Endothelial cell of umbilical vein (primary cell): ENCODE measurements at regions not wholly inside any gene's neighbourhood (a gene's known extent, or its start where the extent isn't known, plus 50 kb on each side); places are given as distances from the start of the nearest gene placed in this dataset.

Experiments used
- BruUV-seq: library from RNA; stranded (reverse); fragments of 400-500 nt; replicated peaks from 2 replicates; lab custom pipeline; 2021; lab: Mats Ljungman, UMichigan
- CTCF ChIA-PET: fragments of 300-600, 350-600 bp; sonication (Branson Sonifier 250); formaldehyde crosslinking; loops from one replicate; lab custom pipeline; 2021; ENCODE audit warnings: antibody characterized with exemption, inconsistent platforms; lab: Charles Lee
- POLR2A ChIA-PET: fragments of 300-600, 350-600 bp; sonication (Branson Sonifier 250); formaldehyde crosslinking; loops from one replicate; lab custom pipeline; 2021; ENCODE audit warnings: antibody characterized with exemption, inconsistent platforms; lab: Charles Lee
- DNase-seq: peaks from one replicate; pipeline ENCODE4 v3.0.0-alpha.2; 2011; ENCODE audit warnings: low read depth, low spot score
- FAIRE-seq: peaks from 2 replicates; lab custom pipeline; 2011; peaks lifted over from hg19 to GRCh38; lab: Jason Lieb, UNC
- H2AFZ ChIP-seq: 2 replicates; pipeline ENCODE4 v1.6.0; 2012; ENCODE audit warnings: low read depth, low read length, control low read depth, inconsistent platforms
- H3K27ac ChIP-seq: 2 replicates; pipeline ENCODE4 v1.5.1; 2011; ENCODE audit warnings: low read depth, mild to moderate bottlenecking, control low read depth, low read length, moderate library complexity; ENCODE audit not compliant: insufficient read depth
- H3K27me3 ChIP-seq, 2 experiments: 2 replicates each; pipeline versions ENCODE4 v1.6.0 to v1.6.1; 2011; ENCODE audit warnings: low read length in 2 of 2, mixed read lengths in 1 of 2; ENCODE audit not compliant: control insufficient read depth in 2 of 2, insufficient read depth in 2 of 2
- H3K36me3 ChIP-seq, 2 experiments: 2 replicates in 1 of 2; 3 replicates in 1 of 2; pipeline ENCODE4 v1.5.1; 2011; ENCODE audit warnings: low read length in 2 of 2, mild to moderate bottlenecking in 1 of 2, moderate library complexity in 1 of 2; ENCODE audit not compliant: control insufficient read depth in 2 of 2, insufficient read depth in 2 of 2; ENCODE audit errors: extremely low read depth in 1 of 2
- H3K4me1 ChIP-seq: 3 replicates; pipeline ENCODE4 v1.5.1; 2011; ENCODE audit warnings: mild to moderate bottlenecking, low read length; ENCODE audit not compliant: control insufficient read depth, insufficient read depth; ENCODE audit errors: extremely low read depth
- H3K4me2 ChIP-seq: 2 replicates; pipeline ENCODE4 v1.6.1; 2011; ENCODE audit warnings: low read length, control low read depth, mixed read lengths; ENCODE audit not compliant: insufficient read depth
- H3K4me3 ChIP-seq, 3 experiments: fragments of 200-600 bp in 1 of 3; sonication (generic), shearing (Covaris generic) in 1 of 3; replicated peaks in 1 of 3; 2 replicates each; pipeline ENCODE4 v1.5.1; 2011 to 2016; ENCODE audit warnings: control low read depth in 3 of 3, low read length in 3 of 3, mild to moderate bottlenecking in 2 of 3, inconsistent platforms in 1 of 3, low read depth in 1 of 3, moderate library complexity in 1 of 3; ENCODE audit not compliant: insufficient read depth in 1 of 3
- H3K79me2 ChIP-seq: 2 replicates; pipeline ENCODE4 v1.6.0; 2012; ENCODE audit warnings: low read length, inconsistent platforms; ENCODE audit not compliant: control insufficient read depth, insufficient read depth
- H3K9ac ChIP-seq: replicated peaks from 2 replicates; pipeline ENCODE3; 2011; ENCODE audit warnings: low read length, control low read depth; ENCODE audit not compliant: insufficient read depth; ENCODE audit errors: extremely low read depth
- H3K9me1 ChIP-seq: replicated peaks from 3 replicates; pipeline ENCODE4 v1.6.0; 2011; ENCODE audit warnings: mild to moderate bottlenecking, low read length; ENCODE audit not compliant: control insufficient read depth, insufficient read depth; ENCODE audit errors: extremely low read depth
- H3K9me3 ChIP-seq: replicated peaks from 2 replicates; pipeline ENCODE4 v1.5.1; 2012; ENCODE audit warnings: low read length, inconsistent platforms; ENCODE audit not compliant: control insufficient read depth, insufficient read depth
- H4K20me1 ChIP-seq: replicated peaks from 2 replicates; pipeline ENCODE3; 2011; ENCODE audit warnings: mild to moderate bottlenecking, low read length; ENCODE audit not compliant: control insufficient read depth, insufficient read depth; ENCODE audit errors: extremely low read depth
- EZH2 ChIP-seq: IDR thresholded peaks from 2 replicates; pipeline ENCODE4 v1.6.1; 2012; ENCODE audit warnings: borderline replicate concordance, low read depth, mild to moderate bottlenecking, moderate library complexity, low read length, inconsistent platforms; ENCODE audit not compliant: severe bottlenecking
- FOS ChIP-seq: IDR thresholded peaks from 2 replicates; pipeline ENCODE4 v1.6.1; 2011; ENCODE audit warnings: mild to moderate bottlenecking, low read length, moderate library complexity, borderline replicate concordance; ENCODE audit not compliant: insufficient read depth
- GATA2 ChIP-seq: IDR thresholded peaks from 2 replicates; pipeline ENCODE4 v1.7.0; 2011; ENCODE audit warnings: low read depth, mild to moderate bottlenecking, moderate library complexity, mixed read lengths, low read length; ENCODE audit not compliant: insufficient read length, insufficient read depth
- JUN ChIP-seq: IDR thresholded peaks from 2 replicates; pipeline ENCODE4 v1.6.1; 2011; ENCODE audit warnings: borderline replicate concordance, low read depth; ENCODE audit not compliant: insufficient read length, insufficient read depth
- MYC ChIP-seq: IDR thresholded peaks from one replicate; pipeline ENCODE4 v1.6.1; 2011; ENCODE audit warnings: mild to moderate bottlenecking, low read depth, low read length
- POLR2A ChIP-seq: IDR thresholded peaks from 2 replicates; pipeline ENCODE4 v1.6.1; 2012; ENCODE audit warnings: low read depth, mild to moderate bottlenecking, control low read depth, low read length
- POLR2AphosphoS5 ChIP-seq: IDR thresholded peaks from 2 replicates; pipeline ENCODE4 v1.6.1; 2012; ENCODE audit warnings: low read depth, mild to moderate bottlenecking, control low read depth, low read length, moderate library complexity; ENCODE audit not compliant: insufficient read depth
- dilution Hi-C: fragments of 300-500 bp; cut with MboI; formaldehyde crosslinking; loops from one replicate; pipeline ENCODE4 v1.15.0; 2019; ENCODE audit warnings: low sequenced_read_pairs; ENCODE audit not compliant: extremely low pct_ligation_motif_present
- intact Hi-C: fragments of 100-400 bp; cut with micrococcal nuclease; formaldehyde crosslinking; loops from one replicate; pipeline ENCODE4 v1.10.0; 2022
- TF ChIP-seq, protein P1 (sequence below): IDR thresholded peaks from 2 replicates; pipeline ENCODE4 v1.6.1; 2011; ENCODE audit not compliant: insufficient read depth, insufficient read length
- TF ChIP-seq, protein P2 (sequence below), 2 donors: IDR thresholded peaks; 1 replicate in 1 of 2; 2 replicates in 1 of 2; pipeline ENCODE4 v1.5.1; 2011; ENCODE audit warnings: low read length in 2 of 2, mild to moderate bottlenecking in 2 of 2, moderate library complexity in 2 of 2, control low read depth in 1 of 2, inconsistent platforms in 1 of 2, low read depth in 1 of 2; ENCODE audit not compliant: insufficient read depth in 1 of 2; ENCODE audit errors: extremely low read depth in 1 of 2

DNA sequence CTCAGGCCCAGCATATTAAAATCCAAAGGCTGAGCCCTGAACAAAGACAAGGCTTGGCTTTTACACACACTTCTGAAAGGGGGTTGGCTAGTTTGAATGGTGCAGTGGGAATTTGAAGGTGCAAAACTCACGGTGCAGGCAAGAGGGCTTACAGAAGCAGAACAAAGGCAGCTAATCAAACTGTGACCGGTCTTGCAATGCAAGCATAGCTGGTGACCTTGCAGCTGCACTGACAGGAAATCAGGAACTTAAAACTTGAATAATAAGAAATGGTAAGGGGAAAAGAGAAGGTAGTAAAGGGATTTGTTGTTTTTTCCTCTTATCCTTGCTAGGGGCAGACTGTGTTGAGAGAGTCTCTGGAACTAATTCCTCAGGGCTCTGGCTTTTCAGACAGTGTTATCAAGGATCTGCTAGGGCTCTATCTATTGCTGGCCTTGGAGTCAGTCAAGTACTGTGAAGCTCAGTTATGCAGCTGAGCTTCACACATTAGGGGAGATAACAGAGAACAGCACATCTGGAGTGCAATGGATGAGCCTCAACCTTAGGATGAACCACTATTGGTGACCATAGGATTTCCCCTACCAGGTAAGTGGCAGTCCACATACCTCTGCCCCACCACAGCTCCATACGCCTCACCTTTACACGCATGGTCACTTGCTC lies 97.6 kb downstream of the PPIAL4G start:
- CTCF ChIA-PET, result no interaction called here
- POLR2A ChIA-PET, result no interaction called here
- Histone ChIP-seq H3K36me3 (no peaks in the 10 kb centered on the region), H3K27me3 (peaks cover 5 to 8% of the 10 kb centered on the region in 2 experiments), H3K4me1 (no peaks in the 10 kb centered on the region), H3K4me3 (no peak overlapping the region), H3K4me2 (no peak overlapping the region), H4K20me1 (no peaks in the 10 kb centered on the region), H3K79me2 (no peaks in the 10 kb centered on the region), H3K27ac (no peak overlapping the region), H3K9me1 (no peaks in the 10 kb centered on the region), H2AFZ (no peak overlapping the region), H3K9me3 (no peaks in the 10 kb centered on the region), H3K9ac (no peak overlapping the region)
- no TSS peak for BruUV-seq
- TF ChIP-seq EZH2, result no peak
- no peak for TF ChIP-seq FOS
- TF ChIP-seq, protein P1, sequence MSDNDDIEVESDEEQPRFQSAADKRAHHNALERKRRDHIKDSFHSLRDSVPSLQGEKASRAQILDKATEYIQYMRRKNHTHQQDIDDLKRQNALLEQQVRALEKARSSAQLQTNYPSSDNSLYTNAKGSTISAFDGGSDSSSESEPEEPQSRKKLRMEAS, result no peak
- TF ChIP-seq, protein P2, sequence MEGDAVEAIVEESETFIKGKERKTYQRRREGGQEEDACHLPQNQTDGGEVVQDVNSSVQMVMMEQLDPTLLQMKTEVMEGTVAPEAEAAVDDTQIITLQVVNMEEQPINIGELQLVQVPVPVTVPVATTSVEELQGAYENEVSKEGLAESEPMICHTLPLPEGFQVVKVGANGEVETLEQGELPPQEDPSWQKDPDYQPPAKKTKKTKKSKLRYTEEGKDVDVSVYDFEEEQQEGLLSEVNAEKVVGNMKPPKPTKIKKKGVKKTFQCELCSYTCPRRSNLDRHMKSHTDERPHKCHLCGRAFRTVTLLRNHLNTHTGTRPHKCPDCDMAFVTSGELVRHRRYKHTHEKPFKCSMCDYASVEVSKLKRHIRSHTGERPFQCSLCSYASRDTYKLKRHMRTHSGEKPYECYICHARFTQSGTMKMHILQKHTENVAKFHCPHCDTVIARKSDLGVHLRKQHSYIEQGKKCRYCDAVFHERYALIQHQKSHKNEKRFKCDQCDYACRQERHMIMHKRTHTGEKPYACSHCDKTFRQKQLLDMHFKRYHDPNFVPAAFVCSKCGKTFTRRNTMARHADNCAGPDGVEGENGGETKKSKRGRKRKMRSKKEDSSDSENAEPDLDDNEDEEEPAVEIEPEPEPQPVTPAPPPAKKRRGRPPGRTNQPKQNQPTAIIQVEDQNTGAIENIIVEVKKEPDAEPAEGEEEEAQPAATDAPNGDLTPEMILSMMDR (IDR thresholded peaks at IDR 0.05; ENCODE audit: extremely low read depth in 1 of 2, insufficient read depth in 1 of 2, low read depth in 1 of 2, low read length in 2 of 2), result no peak
- no peak for TF ChIP-seq POLR2A
- no peak for TF ChIP-seq GATA2
- TF ChIP-seq MYC, result no peak
- no peak for TF ChIP-seq JUN
- TF ChIP-seq POLR2AphosphoS5, result no peak
- dilution Hi-C loops (no loop called here), intact Hi-C loops (no loop called here)
- no peak for FAIRE-seq
- DNase-seq, result no peak
